Type B pancreatic cell (in vitro differentiated cells): ENCODE measurements at regions not wholly inside any gene's neighbourhood (a gene's known extent, or its start where the extent isn't known, plus 50 kb on each side); places are given as distances from the start of the nearest gene placed in this dataset.

Experiments used
- DNase-seq: peaks from one replicate; pipeline ENCODE4 v3.0.0; 2021; ENCODE audit warnings: mixed read lengths; ENCODE audit not compliant: unreplicated experiment; ENCODE audit errors: extremely low spot score
- H3K27ac Mint-ChIP-seq: 2 replicates; pipeline ENCODE4 v1.8.0; 2021; ENCODE audit warnings: mild to moderate bottlenecking, mixed read lengths
- H3K27me3 Mint-ChIP-seq: 2 replicates; pipeline ENCODE4 v1.8.0; 2021; ENCODE audit warnings: mixed read lengths
- H3K36me3 Mint-ChIP-seq: 2 replicates; pipeline ENCODE4 v1.8.0; 2021; ENCODE audit warnings: mixed read lengths
- H3K4me1 Mint-ChIP-seq: one replicate; pipeline ENCODE4 v1.8.0; 2021; ENCODE audit warnings: mixed read lengths; ENCODE audit not compliant: unreplicated experiment
- H3K4me3 Mint-ChIP-seq: 2 replicates; pipeline ENCODE4 v1.8.0; 2021; ENCODE audit warnings: mild to moderate bottlenecking, mixed read lengths
- H3K9me3 Mint-ChIP-seq: 2 replicates; pipeline ENCODE4 v1.8.0; 2021; ENCODE audit warnings: mixed read lengths
- TF ChIP-seq, protein P1 (sequence below): fragments of 200-600 bp; sonication (generic); conservative IDR thresholded peaks from 2 replicates; pipeline ENCODE4 v1.5.0; 2021; ENCODE audit warnings: antibody characterized with exemption, mild to moderate bottlenecking

DNA sequence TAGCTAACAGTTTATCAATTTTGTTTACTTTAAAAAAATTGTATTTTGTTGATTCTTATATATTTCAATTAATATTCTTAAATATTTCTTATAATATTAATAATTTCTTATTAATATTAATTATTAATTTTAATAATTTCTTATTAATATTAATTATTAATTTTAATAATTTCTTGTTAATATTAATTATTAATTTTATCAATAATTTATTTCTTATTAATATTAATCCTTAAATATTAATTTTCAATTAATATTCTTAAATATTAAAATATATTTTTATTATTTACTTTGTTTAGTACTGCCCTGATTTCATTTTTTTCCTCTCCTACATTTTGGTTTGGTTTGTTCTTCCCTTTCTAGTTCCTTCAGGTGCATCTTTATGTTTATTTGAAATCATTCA, 1208.1 kb downstream of the LRFN5 start:
- TF ChIP-seq, protein P1, sequence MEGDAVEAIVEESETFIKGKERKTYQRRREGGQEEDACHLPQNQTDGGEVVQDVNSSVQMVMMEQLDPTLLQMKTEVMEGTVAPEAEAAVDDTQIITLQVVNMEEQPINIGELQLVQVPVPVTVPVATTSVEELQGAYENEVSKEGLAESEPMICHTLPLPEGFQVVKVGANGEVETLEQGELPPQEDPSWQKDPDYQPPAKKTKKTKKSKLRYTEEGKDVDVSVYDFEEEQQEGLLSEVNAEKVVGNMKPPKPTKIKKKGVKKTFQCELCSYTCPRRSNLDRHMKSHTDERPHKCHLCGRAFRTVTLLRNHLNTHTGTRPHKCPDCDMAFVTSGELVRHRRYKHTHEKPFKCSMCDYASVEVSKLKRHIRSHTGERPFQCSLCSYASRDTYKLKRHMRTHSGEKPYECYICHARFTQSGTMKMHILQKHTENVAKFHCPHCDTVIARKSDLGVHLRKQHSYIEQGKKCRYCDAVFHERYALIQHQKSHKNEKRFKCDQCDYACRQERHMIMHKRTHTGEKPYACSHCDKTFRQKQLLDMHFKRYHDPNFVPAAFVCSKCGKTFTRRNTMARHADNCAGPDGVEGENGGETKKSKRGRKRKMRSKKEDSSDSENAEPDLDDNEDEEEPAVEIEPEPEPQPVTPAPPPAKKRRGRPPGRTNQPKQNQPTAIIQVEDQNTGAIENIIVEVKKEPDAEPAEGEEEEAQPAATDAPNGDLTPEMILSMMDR: no peak
- no peaks in the 10 kb centered on the region for H3K9me3 Mint-ChIP-seq
- H3K27me3 Mint-ChIP-seq: peaks cover 3% of the 10 kb centered on the region
- H3K27ac Mint-ChIP-seq: no peak overlapping the region
- DNase-seq: no peak
- no peaks in the 10 kb centered on the region for H3K36me3 Mint-ChIP-seq
- no peak overlapping the region for H3K4me3 Mint-ChIP-seq
- H3K4me1 Mint-ChIP-seq: no peaks in the 10 kb centered on the region

DNA sequence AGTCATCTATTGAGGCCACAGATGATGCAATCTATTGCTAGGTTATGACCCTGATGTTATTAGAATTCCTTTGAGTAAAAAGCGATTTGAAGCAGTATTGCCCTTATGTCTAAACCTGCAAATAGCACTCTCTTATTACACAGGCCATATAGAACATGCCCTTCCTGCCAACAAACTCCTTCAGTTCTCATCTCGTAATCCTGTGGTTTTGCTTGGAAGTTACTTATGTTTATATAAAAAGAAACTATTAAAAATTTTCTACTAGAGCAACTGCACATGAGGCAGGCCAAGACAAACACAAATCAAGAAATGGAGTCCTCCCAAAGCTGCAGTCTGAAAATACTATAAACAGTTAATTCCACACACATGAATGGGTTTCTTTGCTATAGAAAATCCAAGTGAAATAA, 1200.2 kb downstream of the LRFN5 start:
- DNase-seq: no peak
- H3K9me3 Mint-ChIP-seq: peaks cover 5% of the 10 kb centered on the region
- H3K4me1 Mint-ChIP-seq: peaks cover 7% of the 10 kb centered on the region
- no peak overlapping the region for H3K4me3 Mint-ChIP-seq
- no peaks in the 10 kb centered on the region for H3K36me3 Mint-ChIP-seq
- no peak overlapping the region for H3K27ac Mint-ChIP-seq
- no peaks in the 10 kb centered on the region for H3K27me3 Mint-ChIP-seq
- TF ChIP-seq, protein P1: no peak

DNA sequence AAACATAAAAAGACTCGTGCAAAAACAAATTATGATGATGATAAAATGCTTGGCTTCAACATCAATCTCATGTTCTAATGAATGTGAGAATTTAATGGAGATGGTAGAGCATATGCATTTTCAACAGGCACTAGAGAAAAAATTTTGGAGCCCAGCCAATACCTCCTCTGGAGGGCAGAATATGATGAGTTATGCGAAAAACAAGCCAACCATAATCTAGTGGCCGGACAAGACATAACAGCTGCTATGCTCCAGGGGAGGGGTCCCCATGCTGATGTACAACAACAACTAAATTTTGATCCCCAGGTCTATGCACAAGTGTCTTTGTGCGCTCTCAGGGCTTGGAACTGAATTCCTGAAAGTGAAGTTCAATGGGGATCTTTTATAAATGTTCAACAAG, 1197.5 kb downstream of the LRFN5 start:
- H3K9me3 Mint-ChIP-seq: peaks cover 5% of the 10 kb centered on the region
- H3K27me3 Mint-ChIP-seq: no peaks in the 10 kb centered on the region

DNA sequence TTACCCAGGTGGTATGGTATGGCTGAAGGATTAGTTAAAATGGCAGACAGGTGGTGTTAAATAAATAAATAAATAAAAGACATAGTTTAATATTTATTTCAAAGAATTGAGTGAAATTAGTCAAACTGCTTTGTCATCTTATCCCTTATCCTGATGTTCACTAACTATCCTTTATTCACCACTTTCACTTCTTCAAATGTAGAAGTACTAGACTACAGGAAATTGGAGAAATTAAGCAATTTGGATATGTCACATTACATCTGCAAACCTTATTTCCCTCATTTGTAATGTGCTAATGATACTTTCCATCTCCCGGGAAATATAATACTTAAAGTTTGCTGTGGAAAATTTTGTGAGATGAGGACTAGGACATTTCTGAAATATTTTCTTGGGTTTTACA, 1195.7 kb downstream of the LRFN5 start:
- no peaks in the 10 kb centered on the region for H3K27me3 Mint-ChIP-seq
- DNase-seq: no peak
- H3K4me1 Mint-ChIP-seq: peaks cover 7% of the 10 kb centered on the region
- H3K4me3 Mint-ChIP-seq: no peak overlapping the region
- TF ChIP-seq, protein P1: no peak
- no peak overlapping the region for H3K27ac Mint-ChIP-seq
- peaks cover 9% of the 10 kb centered on the region for H3K9me3 Mint-ChIP-seq
- no peaks in the 10 kb centered on the region for H3K36me3 Mint-ChIP-seq

More for the DNA sequence above, 1197.5 kb downstream of the LRFN5 start:
- TF ChIP-seq, protein P1: no peak
- Mint-ChIP-seq H3K36me3 (no peaks in the 10 kb centered on the region), H3K4me3 (no peak overlapping the region), H3K27ac (no peak overlapping the region), H3K4me1 (peaks cover 7% of the 10 kb centered on the region)
- no peak for DNase-seq

DNA sequence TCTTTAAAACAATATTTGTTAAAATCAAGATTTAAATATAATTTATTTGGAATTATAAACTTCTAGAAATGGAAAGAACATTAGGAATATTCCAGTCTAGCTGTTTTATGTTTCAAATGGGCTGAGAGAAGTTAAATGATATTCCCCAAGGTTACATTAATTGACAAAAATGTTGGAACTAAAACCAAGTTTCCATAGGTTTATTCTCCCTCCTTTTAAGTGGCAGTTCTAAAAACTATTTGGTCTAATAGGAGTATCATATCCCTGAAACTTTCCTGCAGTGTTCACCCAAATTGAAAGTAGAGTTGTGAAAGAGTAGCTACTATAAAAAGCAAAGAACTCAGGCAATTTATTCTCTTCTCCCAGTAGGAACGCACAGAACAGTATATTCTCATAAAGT, 1185.5 kb downstream of the LRFN5 start:
- no peaks in the 10 kb centered on the region for H3K27me3 Mint-ChIP-seq
- TF ChIP-seq, protein P1: no peak
- H3K9me3 Mint-ChIP-seq: peaks cover 4% of the 10 kb centered on the region
- DNase-seq: no peak
- H3K36me3 Mint-ChIP-seq: no peaks in the 10 kb centered on the region
- H3K27ac Mint-ChIP-seq: no peak overlapping the region
- H3K4me3 Mint-ChIP-seq: no peak overlapping the region
- H3K4me1 Mint-ChIP-seq: no peaks in the 10 kb centered on the region

DNA sequence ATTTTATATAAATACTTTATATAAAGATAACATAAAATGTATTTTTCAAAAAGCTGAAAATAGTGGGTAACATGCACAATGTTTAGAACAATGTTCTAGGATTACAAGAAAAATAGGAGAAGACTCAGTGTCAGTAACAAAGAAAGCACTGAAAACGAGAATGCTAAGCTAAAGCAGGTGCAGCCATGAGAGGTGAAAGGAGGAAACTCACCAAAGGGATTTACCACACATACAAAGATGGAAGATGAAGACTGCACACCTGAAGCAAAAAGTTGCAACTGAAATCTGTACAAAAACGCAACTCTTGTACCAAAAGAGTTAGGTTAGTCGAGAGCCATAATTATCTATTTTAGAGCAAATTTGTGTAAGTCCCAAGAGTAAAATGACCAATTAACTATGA, 1176.1 kb downstream of the LRFN5 start:
- H3K4me1 Mint-ChIP-seq: no peaks in the 10 kb centered on the region
- no peak overlapping the region for H3K4me3 Mint-ChIP-seq
- TF ChIP-seq, protein P1: no peak
- no peaks in the 10 kb centered on the region for H3K27me3 Mint-ChIP-seq
- peaks cover 9% of the 10 kb centered on the region for H3K9me3 Mint-ChIP-seq
- H3K27ac Mint-ChIP-seq: no peak overlapping the region
- no peaks in the 10 kb centered on the region for H3K36me3 Mint-ChIP-seq
- no peak for DNase-seq
